Colonic mucosa (tissue), 4 donors: ENCODE measurements at regions not wholly inside any gene's neighbourhood (a gene's known extent, or its start where the extent isn't known, plus 50 kb on each side); places are given as distances from the start of the nearest gene placed in this dataset.

Source experiments
- DNase-seq: peaks from one replicate; pipeline ENCODE4 v3.0.0-alpha.2; 2020
- H3K27ac ChIP-seq: fragments of 200-600 bp; one replicate; pipeline ENCODE4 v1.8.0; 2021
- H3K27me3 ChIP-seq: fragments of 200-600 bp; one replicate; pipeline ENCODE4 v1.8.0; 2021
- H3K36me3 ChIP-seq: fragments of 200-600 bp; one replicate; pipeline ENCODE4 v1.8.0; 2021
- H3K4me1 ChIP-seq: fragments of 200-600 bp; one replicate; pipeline ENCODE4 v1.8.0; 2021; ENCODE audit warnings: mild to moderate bottlenecking
- H3K4me3 ChIP-seq: fragments of 200-600 bp; one replicate; pipeline ENCODE4 v1.8.0; 2021
- H3K9ac ChIP-seq, 2 donors: one replicate each; pipeline ENCODE4 v1.7.0; 2013; ENCODE audit warnings: control low read depth in 2 of 2, low read depth in 2 of 2, low read length in 2 of 2
- H3K9me3 ChIP-seq: fragments of 200-600 bp; one replicate; pipeline ENCODE4 v1.8.0; 2021
- intact Hi-C: fragments of 100-400 bp; cut with DNase I; formaldehyde crosslinking; loops from one replicate; pipeline ENCODE4 v1.14.1; 2022
- TF ChIP-seq, protein P1 (sequence below): fragments of 200-600 bp; IDR thresholded peaks from one replicate; pipeline ENCODE4 v1.8.0; 2022; ENCODE audit warnings: antibody characterized with exemption, mild to moderate bottlenecking
- donor health status: healthy.
- donor health status: DM: no; HTN: no; CAD: no.
- donor health status: DM: no; HTN: no; CAD: no.

DNA sequence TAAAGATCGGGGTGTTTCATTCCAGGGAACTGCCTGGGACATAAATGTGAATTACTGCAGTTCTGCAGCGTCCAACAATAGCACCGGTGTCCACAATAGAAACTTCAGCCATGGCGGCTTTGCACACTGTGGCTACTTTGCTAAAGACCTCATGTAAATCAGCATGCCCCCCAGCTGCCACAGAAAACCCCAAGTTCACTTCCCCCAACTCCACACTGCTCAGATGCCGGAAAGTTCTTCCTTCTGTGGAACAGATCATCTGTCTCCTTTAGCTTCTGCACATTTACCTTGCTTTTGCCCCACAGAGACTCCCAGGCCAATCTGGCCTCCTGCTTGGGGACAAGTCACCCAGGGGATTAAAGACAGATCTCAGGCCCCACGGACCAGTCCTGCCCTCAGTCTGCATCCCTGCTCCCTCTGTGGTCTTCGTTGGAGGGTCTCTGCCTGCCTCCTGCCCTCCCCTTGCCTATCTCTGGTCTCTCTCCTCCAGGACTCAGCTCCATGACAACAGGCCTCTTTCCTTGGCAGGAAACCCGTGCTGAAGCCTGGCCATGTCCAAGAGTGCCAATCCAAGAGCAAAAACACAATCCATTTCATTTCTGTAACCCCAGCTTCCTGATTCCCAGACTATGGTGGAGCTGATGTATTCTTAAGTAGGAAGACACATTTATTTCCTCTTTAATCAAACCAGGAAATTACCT lies 403.2 kb downstream of the RPS24 start:
- intact Hi-C loops: no loop called here
- no peak for DNase-seq
- H3K4me1 ChIP-seq: no peaks in the 10 kb centered on the region
- no peaks in the 10 kb centered on the region for H3K36me3 ChIP-seq
- no peak overlapping the region for H3K9ac ChIP-seq
- no peaks in the 10 kb centered on the region for H3K9me3 ChIP-seq
- H3K4me3 ChIP-seq: no peak overlapping the region
- H3K27ac ChIP-seq: no peak overlapping the region
- TF ChIP-seq, protein P1, sequence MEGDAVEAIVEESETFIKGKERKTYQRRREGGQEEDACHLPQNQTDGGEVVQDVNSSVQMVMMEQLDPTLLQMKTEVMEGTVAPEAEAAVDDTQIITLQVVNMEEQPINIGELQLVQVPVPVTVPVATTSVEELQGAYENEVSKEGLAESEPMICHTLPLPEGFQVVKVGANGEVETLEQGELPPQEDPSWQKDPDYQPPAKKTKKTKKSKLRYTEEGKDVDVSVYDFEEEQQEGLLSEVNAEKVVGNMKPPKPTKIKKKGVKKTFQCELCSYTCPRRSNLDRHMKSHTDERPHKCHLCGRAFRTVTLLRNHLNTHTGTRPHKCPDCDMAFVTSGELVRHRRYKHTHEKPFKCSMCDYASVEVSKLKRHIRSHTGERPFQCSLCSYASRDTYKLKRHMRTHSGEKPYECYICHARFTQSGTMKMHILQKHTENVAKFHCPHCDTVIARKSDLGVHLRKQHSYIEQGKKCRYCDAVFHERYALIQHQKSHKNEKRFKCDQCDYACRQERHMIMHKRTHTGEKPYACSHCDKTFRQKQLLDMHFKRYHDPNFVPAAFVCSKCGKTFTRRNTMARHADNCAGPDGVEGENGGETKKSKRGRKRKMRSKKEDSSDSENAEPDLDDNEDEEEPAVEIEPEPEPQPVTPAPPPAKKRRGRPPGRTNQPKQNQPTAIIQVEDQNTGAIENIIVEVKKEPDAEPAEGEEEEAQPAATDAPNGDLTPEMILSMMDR: no peak
- no peaks in the 10 kb centered on the region for H3K27me3 ChIP-seq

DNA sequence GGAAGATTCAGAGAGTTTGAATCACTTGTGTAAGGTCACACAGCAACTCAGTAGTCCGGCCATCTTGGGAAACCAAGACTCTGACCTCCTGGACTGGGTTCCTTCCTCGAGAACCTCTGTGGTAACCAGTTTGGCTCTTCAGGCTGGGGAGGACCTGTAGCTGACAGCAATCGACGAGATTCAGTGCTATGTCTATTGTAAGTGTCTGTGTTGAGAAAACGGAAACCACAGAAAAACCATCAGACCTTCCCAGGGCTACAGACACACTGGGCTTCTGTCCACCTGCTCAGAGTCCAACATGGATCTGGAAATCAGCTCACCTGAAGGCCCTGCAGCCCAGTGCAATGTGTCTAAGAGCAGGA lies 403.7 kb downstream of the RPS24 start:
- DNase-seq: no peak
- intact Hi-C loops: no loop called here
- no peaks in the 10 kb centered on the region for H3K9me3 ChIP-seq
- no peaks in the 10 kb centered on the region for H3K27me3 ChIP-seq
- H3K4me3 ChIP-seq: no peak overlapping the region
- no peak overlapping the region for H3K27ac ChIP-seq
- H3K36me3 ChIP-seq: no peaks in the 10 kb centered on the region
- H3K4me1 ChIP-seq: no peaks in the 10 kb centered on the region
- H3K9ac ChIP-seq: no peak overlapping the region
- TF ChIP-seq, protein P1: no peak

DNA sequence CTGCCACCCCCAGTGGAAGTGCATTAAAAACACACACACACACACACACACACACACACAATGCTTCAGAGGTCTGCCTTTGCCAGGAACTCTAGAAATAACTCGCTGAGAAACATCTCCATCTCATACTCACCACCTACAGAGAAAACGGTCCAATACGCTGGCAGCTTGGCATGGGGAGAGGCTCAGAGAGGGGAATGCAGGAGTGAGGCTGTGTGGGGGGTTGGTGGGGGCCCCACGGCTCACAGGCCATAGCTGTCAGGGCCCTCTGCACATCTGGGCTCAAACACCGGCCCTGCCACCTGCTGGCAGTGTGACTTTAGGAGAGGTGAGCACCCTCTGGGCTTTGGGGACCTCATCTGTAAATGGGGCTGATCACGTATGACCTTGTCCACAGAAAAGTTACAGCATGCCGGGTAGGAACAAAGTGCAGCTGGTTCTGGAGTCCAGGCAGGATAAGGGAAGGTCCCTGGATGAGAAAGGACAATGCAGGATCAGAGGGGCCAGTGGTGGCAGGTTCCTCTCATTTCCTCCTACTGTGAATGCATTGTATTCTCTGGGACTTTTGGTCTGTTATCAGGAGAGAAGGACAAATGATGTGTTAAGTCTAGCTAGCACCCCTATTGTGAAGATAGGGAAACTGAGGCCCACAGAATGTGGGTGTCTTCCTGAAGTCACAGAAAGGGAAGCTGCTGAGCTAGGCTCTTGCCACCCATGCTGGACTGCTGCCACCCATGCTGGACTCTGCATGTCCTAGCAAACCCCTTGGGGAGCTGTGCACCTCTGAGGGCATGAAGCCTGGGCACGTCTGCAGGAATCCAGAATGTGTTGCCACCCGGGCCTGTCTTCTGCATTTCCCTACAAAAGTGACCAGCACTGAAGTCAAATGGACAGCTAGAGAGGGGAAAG lies 404.6 kb downstream of the RPS24 start:
- TF ChIP-seq, protein P1: no peak
- Histone ChIP-seq H3K27ac (no peak overlapping the region), H3K4me3 (no peak overlapping the region), H3K36me3 (no peaks in the 10 kb centered on the region), H3K9ac (no peak overlapping the region), H3K27me3 (no peaks in the 10 kb centered on the region), H3K9me3 (no peaks in the 10 kb centered on the region), H3K4me1 (no peaks in the 10 kb centered on the region)
- intact Hi-C loops: no loop called here
- no peak for DNase-seq

GRCh38 chr10:78438907-78439809 lies 405.5 kb downstream of the RPS24 start:
- no peaks in the 10 kb centered on the region for H3K36me3 ChIP-seq
- H3K4me3 ChIP-seq: no peak overlapping the region
- no peaks in the 10 kb centered on the region for H3K27me3 ChIP-seq
- intact Hi-C loops: no loop called here
- H3K4me1 ChIP-seq: no peaks in the 10 kb centered on the region
- TF ChIP-seq, protein P1: no peak
- no peak overlapping the region for H3K27ac ChIP-seq
- H3K9ac ChIP-seq: no peak overlapping the region
- no peak for DNase-seq
- no peaks in the 10 kb centered on the region for H3K9me3 ChIP-seq

GRCh38 chr10:78441010-78441409 lies 407.3 kb downstream of the RPS24 start:
- TF ChIP-seq, protein P1: no peak
- no peak overlapping the region for H3K4me3 ChIP-seq
- no peak overlapping the region for H3K27ac ChIP-seq
- DNase-seq: no peak
- H3K9ac ChIP-seq: no peak overlapping the region
- intact Hi-C loops: no loop called here
- H3K27me3 ChIP-seq: no peaks in the 10 kb centered on the region
- H3K4me1 ChIP-seq: no peaks in the 10 kb centered on the region
- H3K36me3 ChIP-seq: no peaks in the 10 kb centered on the region
- no peaks in the 10 kb centered on the region for H3K9me3 ChIP-seq
